RWPE2 (cell line): ENCODE measurements at regions not wholly inside any gene's neighbourhood (a gene's known extent, or its start where the extent isn't known, plus 50 kb on each side); places are given as distances from the start of the nearest gene placed in this dataset.

ENCODE experiments used
- ATAC-seq: fragments of 200-7000 bp; cut with Tn5 transposase; 3 replicates; pipeline ENCODE4 v1.9.1; 2021; ENCODE audit warnings: low read depth
- DNase-seq: peaks from one replicate; pipeline ENCODE4 v3.0.0-alpha.2; 2020; ENCODE audit warnings: low spot score
- H3K27ac ChIP-seq: fragments of 450-650 bp; 2 replicates; pipeline ENCODE4 v1.5.1; 2017; ENCODE audit warnings: mild to moderate bottlenecking; ENCODE audit not compliant: poor library complexity, severe bottlenecking
- H3K27me3 ChIP-seq: fragments of 250-450 bp; sonication (Bioruptor Pico); 2 replicates; pipeline ENCODE4 v1.5.1; 2021; ENCODE audit warnings: mild to moderate bottlenecking, moderate library complexity; ENCODE audit not compliant: insufficient read depth, poor library complexity, severe bottlenecking
- H3K36me3 ChIP-seq: fragments of 250-450 bp; sonication (Bioruptor Pico); 2 replicates; pipeline ENCODE4 v1.5.1; 2020; ENCODE audit warnings: low read depth, mild to moderate bottlenecking, moderate library complexity
- H3K4me1 ChIP-seq: fragments of 250-450 bp; sonication (Bioruptor Pico); 2 replicates; pipeline ENCODE4 v1.5.1; 2021; ENCODE audit warnings: mild to moderate bottlenecking, moderate library complexity; ENCODE audit not compliant: insufficient read depth, poor library complexity, severe bottlenecking
- H3K4me3 ChIP-seq: fragments of 250-450 bp; sonication (Bioruptor Pico); 2 replicates; pipeline ENCODE4 v1.5.1; 2021; ENCODE audit warnings: mild to moderate bottlenecking, moderate library complexity; ENCODE audit not compliant: severe bottlenecking
- H3K9me3 ChIP-seq: fragments of 250-450 bp; sonication (Bioruptor Pico); 2 replicates; pipeline ENCODE4 v1.5.1; 2021; ENCODE audit warnings: mild to moderate bottlenecking, moderate library complexity; ENCODE audit not compliant: severe bottlenecking
- CTCF ChIP-seq: fragments of 450-650 bp; IDR thresholded peaks from one replicate; pipeline ENCODE4 v1.5.1; 2017; ENCODE audit warnings: mild to moderate bottlenecking, moderate library complexity; ENCODE audit not compliant: poor library complexity, severe bottlenecking

- TF ChIP-seq CTCF = no peak
- Histone ChIP-seq H3K36me3 (no peaks in the 10 kb centered on the region), H3K27ac (no peak overlapping the region), H3K4me3 (no peak overlapping the region), H3K4me1 (peaks cover 4% of the 10 kb centered on the region), H3K9me3 (no peaks in the 10 kb centered on the region), H3K27me3 (no peaks in the 10 kb centered on the region)
- no peak for DNase-seq
- no peak for ATAC-seq
Measured at GRCh38 chr16:87014112-87014511, 303.1 kb downstream of the C16orf95 start.

- Histone ChIP-seq H3K4me3 (no peak overlapping the region), H3K27ac (no peak overlapping the region), H3K4me1 (peaks cover 4% of the 10 kb centered on the region), H3K27me3 (no peaks in the 10 kb centered on the region), H3K36me3 (no peaks in the 10 kb centered on the region), H3K9me3 (no peaks in the 10 kb centered on the region)
- TF ChIP-seq CTCF = no peak
- DNase-seq = no peak
- no peak for ATAC-seq
Measured at GRCh38 chr16:87015021-87015420, 302.2 kb downstream of the C16orf95 start.

- H3K9me3 ChIP-seq = no peaks in the 10 kb centered on the region
- no peak for TF ChIP-seq CTCF
- H3K27me3 ChIP-seq = no peaks in the 10 kb centered on the region
- ATAC-seq = no peak
- no peak for DNase-seq
- no peaks in the 10 kb centered on the region for H3K36me3 ChIP-seq
- H3K4me3 ChIP-seq = no peak overlapping the region
- H3K27ac ChIP-seq = peak overlapping the region; percentile 10
- peaks cover 4% of the 10 kb centered on the region for H3K4me1 ChIP-seq
Measured at GRCh38 chr16:87016046-87017035, 300.9 kb downstream of the C16orf95 start.

GRCh38 chr16:87017371-87018012 is 299.7 kb downstream of the C16orf95 start:
- Histone ChIP-seq H3K9me3 (no peaks in the 10 kb centered on the region), H3K4me3 (no peak overlapping the region), H3K27me3 (no peaks in the 10 kb centered on the region), H3K4me1 (peaks cover 4% of the 10 kb centered on the region), H3K27ac (peak overlapping the region; percentile 10), H3K36me3 (no peaks in the 10 kb centered on the region)
- TF ChIP-seq CTCF = peak; percentile 75
- no peak for DNase-seq
- ATAC-seq = peak; percentile 99
